ENCODE measurements at regions not wholly inside any gene's neighbourhood (a gene's known extent, or its start where the extent isn't known, plus 50 kb on each side); places are given as distances from the start of the nearest gene placed in this dataset.

DNA sequence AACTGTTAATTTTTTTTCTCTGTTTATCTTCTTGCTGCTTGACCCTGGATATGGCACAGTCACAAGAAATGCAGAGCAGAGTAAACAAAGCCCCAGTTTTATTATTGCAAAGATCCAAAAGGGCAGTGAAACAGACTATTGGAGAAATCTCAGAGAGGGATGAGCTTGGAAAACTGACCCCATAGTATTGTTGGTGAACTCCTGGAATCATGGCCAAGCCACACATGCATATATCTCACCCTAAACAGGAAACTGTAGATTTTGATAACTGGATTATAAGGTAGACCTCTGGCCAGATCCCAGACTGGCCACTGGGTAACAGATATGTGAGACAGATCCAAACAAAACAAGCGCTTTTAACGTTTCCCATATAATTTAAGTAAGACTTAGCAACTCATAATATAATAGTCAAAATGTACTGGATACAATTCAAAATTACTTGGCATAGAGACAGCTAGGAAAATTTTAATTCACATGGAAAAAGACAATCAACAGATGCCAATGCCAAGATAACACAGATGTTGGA, 263.5 kb upstream of the SEMA6A start:
- no peaks in the 10 kb centered on the region for H3K36me3 Mint-ChIP-seq
- peaks cover 2% of the 10 kb centered on the region for H3K9me3 Mint-ChIP-seq
- H3K27me3 Mint-ChIP-seq: no peaks in the 10 kb centered on the region
- POLR2A ChIA-PET: no interaction called here
- DNase-seq: no peak
- no peaks in the 10 kb centered on the region for H3K4me1 Mint-ChIP-seq
- H3K27ac Mint-ChIP-seq: no peak overlapping the region
- no peak for ATAC-seq (ENCODE audit: low read depth)
- no peak overlapping the region for H3K4me3 Mint-ChIP-seq

DNA sequence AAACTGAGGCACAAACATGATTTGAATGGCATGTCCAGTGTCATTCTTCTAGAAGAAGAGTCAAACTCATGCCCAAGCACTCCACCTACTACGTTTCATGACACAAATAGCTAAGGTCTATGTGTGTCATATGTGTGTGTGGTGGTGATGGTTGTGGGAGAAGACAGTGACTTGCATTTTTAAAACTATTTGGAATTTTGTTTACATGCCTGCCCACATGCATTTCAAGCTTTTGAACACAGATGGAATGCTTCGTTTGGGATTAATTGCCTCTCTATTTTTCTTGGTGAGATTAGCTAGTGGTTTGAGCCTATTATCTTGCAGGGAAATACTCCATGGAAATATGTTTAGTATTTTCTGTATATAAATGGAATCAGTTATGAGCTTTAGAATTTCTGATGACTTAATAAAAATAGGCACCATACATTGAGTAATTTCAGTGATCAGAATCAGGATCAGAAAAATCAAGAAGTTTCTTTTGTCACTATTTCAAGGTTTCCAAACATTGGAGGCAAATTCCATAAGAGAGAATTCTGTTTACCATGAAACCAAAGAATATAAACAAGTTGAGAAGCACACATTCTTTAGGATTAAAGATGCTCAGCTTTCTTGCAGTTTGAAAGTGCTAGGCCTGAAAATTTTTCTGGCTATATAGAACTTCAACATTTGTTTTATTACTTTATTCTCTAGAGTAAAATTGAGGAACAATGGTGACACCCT, 260.3 kb upstream of the SEMA6A start:
- Mint-ChIP-seq H3K9me3 (no peaks in the 10 kb centered on the region), H3K27me3 (no peaks in the 10 kb centered on the region), H3K4me1 (no peaks in the 10 kb centered on the region), H3K27ac (no peak overlapping the region), H3K4me3 (no peak overlapping the region), H3K36me3 (no peaks in the 10 kb centered on the region)
- no peak for DNase-seq
- POLR2A ChIA-PET: no interaction called here
- ATAC-seq (ENCODE audit: low read depth): no peak

DNA sequence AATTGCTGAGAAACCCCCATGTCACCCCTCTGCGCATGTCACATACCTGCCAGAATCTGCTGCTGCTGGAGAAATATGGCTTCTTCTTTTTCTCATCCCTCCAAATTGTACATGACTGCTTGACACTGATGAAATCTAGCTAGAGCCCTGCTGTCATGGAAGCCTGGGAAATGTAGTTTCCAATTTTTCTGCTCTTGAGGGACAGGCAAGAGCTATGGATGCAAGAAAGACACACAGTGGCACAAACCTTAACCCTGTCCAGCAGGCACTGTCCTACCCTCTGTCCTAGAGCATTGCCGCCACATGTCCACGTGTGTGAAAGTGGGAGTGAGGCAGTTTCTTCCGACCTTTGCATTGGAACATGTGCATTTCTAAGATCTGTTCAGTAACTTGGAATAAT, 255.5 kb upstream of the SEMA6A start:
- DNase-seq (no peak), ATAC-seq (ENCODE audit: low read depth) (no peak)
- Mint-ChIP-seq H3K9me3 (no peaks in the 10 kb centered on the region), H3K27ac (no peak overlapping the region), H3K36me3 (no peaks in the 10 kb centered on the region), H3K4me1 (no peaks in the 10 kb centered on the region), H3K4me3 (no peak overlapping the region), H3K27me3 (no peaks in the 10 kb centered on the region)
- POLR2A ChIA-PET: no interaction called here

DNA sequence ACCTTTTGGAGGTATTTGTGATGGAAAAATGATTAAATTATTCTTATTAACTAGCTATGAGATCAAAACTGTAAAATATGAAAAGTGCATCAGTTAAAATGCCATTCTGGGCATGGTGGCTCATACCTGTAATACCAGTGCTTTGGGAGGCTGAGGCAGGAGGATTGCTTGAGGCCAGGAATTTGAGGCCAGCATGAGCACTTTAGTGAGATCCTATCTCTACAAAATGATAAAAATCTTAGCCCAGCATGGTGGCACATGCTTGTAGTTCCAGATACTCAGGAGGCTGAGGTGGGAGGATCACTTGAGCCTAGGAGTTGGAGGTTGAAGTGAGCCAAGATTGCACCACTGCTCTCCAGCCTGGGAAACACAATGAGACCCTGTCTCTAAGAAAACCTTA, 252.5 kb upstream of the SEMA6A start:
- no peaks in the 10 kb centered on the region for H3K4me1 Mint-ChIP-seq
- H3K4me3 Mint-ChIP-seq: no peak overlapping the region

DNA sequence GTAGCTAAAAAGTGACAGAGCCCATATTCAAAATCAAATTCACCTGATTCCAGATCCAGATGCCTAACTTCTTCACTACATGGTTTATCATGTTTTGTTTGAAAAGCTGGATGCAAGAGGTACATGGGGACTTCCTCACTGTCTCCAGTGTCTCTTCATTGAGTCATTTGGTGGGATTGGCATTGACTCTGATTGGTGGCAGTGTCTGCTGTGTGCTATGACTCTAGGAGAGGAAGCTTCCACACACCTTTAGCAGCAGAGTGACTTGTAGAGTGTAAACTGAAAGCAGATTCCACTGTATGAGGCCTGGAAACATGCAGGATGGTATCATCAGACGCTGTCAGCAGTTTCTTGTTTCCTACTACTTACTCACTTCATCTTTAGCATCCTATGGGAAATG, 250.9 kb upstream of the SEMA6A start:
- Mint-ChIP-seq H3K27ac (no peak overlapping the region), H3K27me3 (no peaks in the 10 kb centered on the region), H3K9me3 (no peaks in the 10 kb centered on the region), H3K4me1 (no peaks in the 10 kb centered on the region), H3K4me3 (no peak overlapping the region), H3K36me3 (no peaks in the 10 kb centered on the region)
- no peak for ATAC-seq (ENCODE audit: low read depth)
- DNase-seq: no peak
- POLR2A ChIA-PET: no interaction called here

More for the DNA sequence above, 252.5 kb upstream of the SEMA6A start:
- H3K9me3 Mint-ChIP-seq: no peaks in the 10 kb centered on the region
- no peaks in the 10 kb centered on the region for H3K27me3 Mint-ChIP-seq
- POLR2A ChIA-PET: no interaction called here
- no peaks in the 10 kb centered on the region for H3K36me3 Mint-ChIP-seq
- no peak overlapping the region for H3K27ac Mint-ChIP-seq
- ATAC-seq (ENCODE audit: low read depth): no peak
- DNase-seq: no peak

DNA sequence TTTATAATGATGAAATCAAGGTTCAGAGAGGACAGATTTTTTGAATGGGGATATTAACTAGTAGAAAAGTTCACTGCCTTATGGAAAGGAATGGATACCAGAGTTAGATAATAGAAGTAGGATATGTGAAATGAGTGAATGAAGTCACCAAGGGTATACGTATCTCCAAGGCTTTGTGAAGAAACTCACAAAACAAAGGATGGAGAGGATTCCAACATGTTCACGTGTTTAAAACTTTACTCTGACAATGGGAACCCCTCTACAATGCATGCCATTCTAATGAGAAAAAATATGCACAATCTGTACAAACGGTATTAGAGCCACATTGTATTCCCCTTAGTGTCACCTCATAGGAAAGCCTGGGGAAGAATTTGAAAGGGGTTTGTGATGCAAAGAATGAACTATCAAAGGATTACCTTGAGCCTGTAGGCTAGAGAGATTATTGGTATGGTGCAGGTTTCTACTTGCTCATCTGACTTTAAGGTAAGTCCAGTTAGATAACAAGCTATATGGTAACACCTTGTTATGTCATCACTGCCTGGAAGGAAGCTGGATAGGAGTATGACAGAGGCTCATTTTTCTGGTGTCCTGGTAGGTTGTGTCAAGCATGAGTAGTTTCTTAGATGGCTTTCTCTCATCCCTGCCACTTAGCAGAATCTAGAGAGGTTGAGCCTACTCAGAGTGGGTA, 250.3 kb upstream of the SEMA6A start:
- Mint-ChIP-seq H3K27me3 (no peaks in the 10 kb centered on the region), H3K9me3 (no peaks in the 10 kb centered on the region), H3K36me3 (no peaks in the 10 kb centered on the region), H3K4me1 (no peaks in the 10 kb centered on the region), H3K4me3 (no peak overlapping the region), H3K27ac (no peak overlapping the region)
- DNase-seq (no peak), ATAC-seq (ENCODE audit: low read depth) (no peak)
- POLR2A ChIA-PET: no interaction called here

DNA sequence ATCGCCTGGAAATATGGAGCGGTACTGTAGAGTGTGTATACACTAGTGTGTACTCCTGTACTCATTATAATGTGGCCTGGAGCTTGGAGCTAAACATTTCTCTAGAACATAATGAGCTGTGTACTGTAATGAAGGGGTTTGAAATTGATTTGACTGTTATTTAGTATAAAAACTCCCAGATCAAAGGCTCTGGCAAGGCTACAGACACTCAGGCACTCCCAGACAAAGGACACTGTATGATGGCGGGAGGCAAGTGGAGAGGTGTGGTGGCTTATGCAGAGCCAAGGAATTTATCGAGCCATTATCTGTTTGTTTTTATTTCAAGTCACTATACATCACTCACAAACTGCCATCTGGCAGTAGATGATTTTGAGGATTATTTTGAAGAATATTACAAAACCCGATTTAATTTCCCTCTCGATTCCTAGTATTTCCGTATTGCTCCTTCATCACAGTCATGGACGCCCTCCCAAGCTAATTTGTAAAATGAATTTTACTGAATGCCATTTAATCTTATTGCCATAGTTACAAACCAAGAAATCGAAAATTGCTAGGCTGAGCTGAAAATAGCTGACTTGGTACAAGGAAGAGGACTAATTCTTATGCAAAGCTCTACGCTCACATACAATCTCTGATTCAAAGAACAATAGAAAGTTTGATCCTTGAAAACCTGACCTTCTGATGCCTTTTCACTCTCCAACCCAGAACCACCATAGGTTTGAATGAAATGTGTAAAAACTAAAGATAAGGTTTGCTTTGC, 240.2 kb upstream of the SEMA6A start:
- no peak overlapping the region for H3K27ac Mint-ChIP-seq
- no peak overlapping the region for H3K4me3 Mint-ChIP-seq
- ATAC-seq (ENCODE audit: low read depth): no peak
- H3K9me3 Mint-ChIP-seq: no peaks in the 10 kb centered on the region
- no peaks in the 10 kb centered on the region for H3K36me3 Mint-ChIP-seq
- DNase-seq: no peak
- H3K27me3 Mint-ChIP-seq: peaks cover 5% of the 10 kb centered on the region
- no peaks in the 10 kb centered on the region for H3K4me1 Mint-ChIP-seq
- POLR2A ChIA-PET: no interaction called here

DNA sequence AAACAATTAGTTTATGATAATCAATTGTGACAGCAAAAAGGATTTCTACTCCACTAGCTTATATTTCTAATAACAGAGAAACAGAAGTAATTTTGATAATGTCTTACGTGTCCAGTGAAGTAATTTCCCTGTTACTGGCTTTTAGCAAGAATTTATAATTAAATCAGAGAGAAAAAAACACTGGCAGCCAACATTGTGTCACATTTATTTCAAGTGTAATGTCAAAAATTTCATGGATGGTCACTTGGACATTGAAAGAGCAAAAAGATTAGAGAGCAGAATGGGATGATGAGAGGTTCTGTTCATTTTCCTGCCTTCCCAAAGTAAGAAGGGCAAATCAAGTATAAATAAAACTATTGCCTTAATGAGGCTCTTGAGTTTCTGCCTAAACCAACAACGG, 239.3 kb upstream of the SEMA6A start:
- Mint-ChIP-seq H3K36me3 (no peaks in the 10 kb centered on the region), H3K27me3 (peaks cover 5% of the 10 kb centered on the region), H3K4me3 (no peak overlapping the region), H3K9me3 (no peaks in the 10 kb centered on the region), H3K27ac (no peak overlapping the region), H3K4me1 (no peaks in the 10 kb centered on the region)
- DNase-seq (no peak), ATAC-seq (ENCODE audit: low read depth) (no peak)
- POLR2A ChIA-PET: no interaction called here

DNA sequence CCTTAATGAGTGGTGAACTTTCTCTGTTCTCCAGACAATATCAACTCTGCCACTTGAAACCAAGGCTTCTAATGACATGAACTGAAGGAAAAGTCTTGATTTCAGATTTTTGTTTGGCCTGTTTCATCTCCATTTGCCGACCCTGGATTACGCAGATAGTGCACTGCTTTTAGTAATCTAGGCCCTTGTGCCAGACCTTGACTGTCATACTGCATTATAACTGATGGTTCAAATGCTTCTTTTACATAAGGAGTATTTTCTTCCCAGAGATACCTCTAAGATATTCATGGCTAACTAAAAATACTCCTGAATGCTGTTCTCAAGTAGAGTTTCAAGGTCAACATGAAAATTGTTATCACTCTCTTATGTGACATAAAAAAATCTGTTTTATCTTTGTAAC, 238.7 kb upstream of the SEMA6A start:
- no peak for ATAC-seq (ENCODE audit: low read depth)
- POLR2A ChIA-PET: no interaction called here
- Mint-ChIP-seq H3K9me3 (no peaks in the 10 kb centered on the region), H3K4me3 (no peak overlapping the region), H3K27ac (no peak overlapping the region), H3K36me3 (no peaks in the 10 kb centered on the region), H3K27me3 (peaks cover 5% of the 10 kb centered on the region), H3K4me1 (no peaks in the 10 kb centered on the region)
- DNase-seq: no peak

DNA sequence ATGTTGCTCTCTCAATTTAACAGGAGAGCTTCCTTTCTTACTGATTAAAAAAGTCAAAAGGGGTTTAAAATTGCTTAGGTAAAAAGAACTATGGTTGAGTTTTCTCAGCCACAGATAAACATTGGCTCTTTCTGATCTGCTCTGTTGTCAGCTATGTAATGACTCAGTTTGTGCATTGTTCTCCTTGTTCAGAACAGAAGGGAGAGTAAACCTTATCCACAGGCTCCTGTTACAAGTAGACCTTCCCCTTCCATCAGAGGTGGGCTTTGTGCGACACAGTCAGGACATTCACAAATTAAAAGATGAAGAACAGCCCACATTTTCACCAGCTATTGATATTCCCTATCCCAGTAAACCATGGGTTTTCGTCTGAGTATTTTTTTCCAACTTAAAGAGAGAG, 236.3 kb upstream of the SEMA6A start:
- Mint-ChIP-seq H3K27me3 (peaks cover 5% of the 10 kb centered on the region), H3K4me1 (no peaks in the 10 kb centered on the region), H3K27ac (no peak overlapping the region), H3K36me3 (no peaks in the 10 kb centered on the region), H3K4me3 (no peak overlapping the region), H3K9me3 (no peaks in the 10 kb centered on the region)
- POLR2A ChIA-PET: no interaction called here
- no peak for DNase-seq
- ATAC-seq (ENCODE audit: low read depth): no peak

DNA sequence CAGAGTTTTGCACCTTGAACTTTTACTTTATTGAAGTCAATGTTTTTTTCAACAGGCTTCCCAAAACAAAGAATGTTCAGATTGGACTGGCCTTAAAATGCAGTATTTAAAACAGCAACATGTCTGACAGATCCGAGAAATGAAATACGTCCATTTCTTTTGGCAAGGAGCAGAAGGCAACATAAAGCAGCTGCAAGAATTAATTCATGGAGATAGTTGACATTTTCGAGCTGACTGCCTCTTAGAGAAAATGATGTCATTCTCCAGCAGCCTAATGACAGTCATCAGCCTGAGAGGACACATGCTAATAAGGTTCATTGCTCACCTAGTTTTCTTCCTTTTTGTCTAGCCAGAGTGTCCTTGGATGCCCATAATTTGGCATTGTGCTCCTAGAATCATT, 232.2 kb upstream of the SEMA6A start:
- Mint-ChIP-seq H3K27me3 (no peaks in the 10 kb centered on the region), H3K4me1 (no peaks in the 10 kb centered on the region), H3K27ac (no peak overlapping the region), H3K4me3 (no peak overlapping the region), H3K9me3 (no peaks in the 10 kb centered on the region), H3K36me3 (no peaks in the 10 kb centered on the region)
- ATAC-seq (ENCODE audit: low read depth) (no peak), DNase-seq (no peak)
- POLR2A ChIA-PET: no interaction called here

DNA sequence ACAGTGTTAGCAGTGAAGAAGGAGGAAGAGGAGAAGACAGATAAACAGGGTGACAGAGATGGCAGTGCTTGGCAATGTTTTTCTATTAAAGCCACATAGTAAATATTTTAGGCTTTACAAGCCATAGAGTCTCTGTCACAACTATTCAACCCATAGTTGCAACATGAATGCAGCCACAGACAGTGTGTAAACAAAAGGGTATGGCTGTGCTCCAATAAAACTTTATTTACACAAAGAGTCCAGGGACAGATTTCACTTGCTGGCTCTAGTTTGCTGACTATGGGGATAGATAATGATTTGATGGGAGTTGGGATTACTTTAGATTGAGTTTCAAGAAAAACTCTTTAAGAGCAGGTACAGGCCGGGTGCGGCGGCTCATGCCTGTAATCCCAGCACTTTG, 224.8 kb upstream of the SEMA6A start:
- Mint-ChIP-seq H3K9me3 (no peaks in the 10 kb centered on the region), H3K36me3 (no peaks in the 10 kb centered on the region), H3K4me1 (no peaks in the 10 kb centered on the region), H3K27ac (no peak overlapping the region), H3K27me3 (no peaks in the 10 kb centered on the region), H3K4me3 (no peak overlapping the region)
- ATAC-seq (ENCODE audit: low read depth): no peak
- DNase-seq: no peak
- POLR2A ChIA-PET: no interaction called here

DNA sequence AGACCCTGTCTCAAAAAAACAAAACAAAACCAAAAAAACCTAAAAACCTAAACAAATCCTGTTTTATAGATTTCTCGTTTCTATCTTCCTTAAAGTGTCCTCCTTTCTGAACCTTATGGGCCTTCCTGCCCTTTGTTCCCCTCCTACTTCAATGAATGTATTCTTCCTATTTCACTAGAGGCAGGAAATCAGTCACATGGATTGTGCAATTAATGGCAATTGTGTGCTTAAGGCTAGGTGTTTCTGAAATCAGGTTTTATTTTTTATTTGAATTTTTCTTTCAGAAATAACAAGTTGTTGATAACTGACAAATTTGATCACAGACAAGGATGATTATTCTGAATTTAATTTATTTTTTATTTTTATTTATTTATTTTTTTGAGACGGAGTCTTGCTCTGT, 220.6 kb upstream of the SEMA6A start:
- DNase-seq (no peak), ATAC-seq (ENCODE audit: low read depth) (no peak)
- Mint-ChIP-seq H3K4me3 (no peak overlapping the region), H3K9me3 (no peaks in the 10 kb centered on the region), H3K4me1 (no peaks in the 10 kb centered on the region), H3K27me3 (no peaks in the 10 kb centered on the region), H3K27ac (no peak overlapping the region), H3K36me3 (no peaks in the 10 kb centered on the region)
- POLR2A ChIA-PET: no interaction called here

DNA sequence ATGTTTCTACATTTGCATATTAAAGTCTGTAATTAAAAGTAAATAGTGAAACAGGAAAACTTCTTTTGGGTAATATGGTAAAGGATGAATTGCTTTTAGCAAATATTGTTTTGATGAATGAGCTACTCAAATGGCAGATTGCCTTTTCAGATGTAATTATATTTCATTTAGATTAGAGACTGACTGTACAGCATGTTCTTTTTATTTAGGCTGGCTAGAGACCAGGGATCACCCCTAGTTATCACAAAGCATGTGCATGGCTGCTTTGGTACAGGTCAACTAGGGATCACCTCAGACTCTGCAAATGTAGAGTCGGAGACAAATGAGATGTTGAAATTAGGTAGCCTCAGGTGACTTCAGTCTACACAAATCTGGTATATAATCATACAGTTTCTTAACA, 214.9 kb upstream of the SEMA6A start:
- H3K27ac Mint-ChIP-seq: no peak overlapping the region
- POLR2A ChIA-PET: no interaction called here
- H3K4me1 Mint-ChIP-seq: no peaks in the 10 kb centered on the region
- H3K36me3 Mint-ChIP-seq: no peaks in the 10 kb centered on the region
- DNase-seq (no peak), ATAC-seq (ENCODE audit: low read depth) (no peak)
- no peaks in the 10 kb centered on the region for H3K27me3 Mint-ChIP-seq
- H3K4me3 Mint-ChIP-seq: no peak overlapping the region
- H3K9me3 Mint-ChIP-seq: no peaks in the 10 kb centered on the region
